8988T (cell line): ENCODE measurements at regions not wholly inside any gene's neighbourhood (a gene's known extent, or its start where the extent isn't known, plus 50 kb on each side); places are given as distances from the start of the nearest gene placed in this dataset.

Source experiments
- DNase-seq: peaks from one replicate; pipeline ENCODE4 v3.0.0; 2011

DNA sequence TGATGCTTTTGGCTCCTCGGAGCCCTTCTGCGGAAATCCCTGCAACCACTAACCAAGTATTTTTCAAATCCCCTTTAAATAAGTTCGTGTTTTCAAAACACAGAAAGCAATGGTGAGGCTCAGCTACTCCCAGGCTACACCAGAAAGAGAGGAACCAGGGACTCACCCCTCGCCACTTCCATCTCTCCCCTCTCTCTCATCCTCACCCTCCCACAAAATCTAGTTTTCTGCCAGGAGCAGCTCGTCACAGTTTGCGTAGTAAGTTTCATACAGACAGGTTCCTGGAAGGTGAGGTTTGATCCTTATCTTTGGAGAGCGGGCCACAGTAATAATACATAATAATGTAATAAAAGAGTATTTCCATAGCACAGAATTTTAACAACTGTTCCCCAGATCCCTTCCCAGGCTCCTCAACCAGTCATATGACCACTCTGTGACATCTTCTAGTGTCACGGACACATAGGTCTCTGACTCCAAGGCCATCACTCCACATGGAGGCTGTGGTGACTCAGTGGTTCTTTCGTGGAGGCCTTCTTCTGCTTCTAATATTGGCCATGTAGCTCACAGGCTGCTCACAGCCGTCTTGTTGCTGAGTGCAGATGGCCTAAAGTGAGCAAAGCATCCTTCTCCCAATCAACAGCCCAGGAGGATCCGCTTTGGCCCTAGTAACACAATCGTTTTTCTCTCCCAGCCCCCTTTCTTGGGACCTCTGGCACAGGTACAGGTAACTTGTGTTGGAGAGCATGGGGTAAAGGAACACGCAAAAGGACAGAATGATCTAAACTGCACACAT is 295.7 kb downstream of the CDC5L start:
- DNase-seq = no peak

DNA sequence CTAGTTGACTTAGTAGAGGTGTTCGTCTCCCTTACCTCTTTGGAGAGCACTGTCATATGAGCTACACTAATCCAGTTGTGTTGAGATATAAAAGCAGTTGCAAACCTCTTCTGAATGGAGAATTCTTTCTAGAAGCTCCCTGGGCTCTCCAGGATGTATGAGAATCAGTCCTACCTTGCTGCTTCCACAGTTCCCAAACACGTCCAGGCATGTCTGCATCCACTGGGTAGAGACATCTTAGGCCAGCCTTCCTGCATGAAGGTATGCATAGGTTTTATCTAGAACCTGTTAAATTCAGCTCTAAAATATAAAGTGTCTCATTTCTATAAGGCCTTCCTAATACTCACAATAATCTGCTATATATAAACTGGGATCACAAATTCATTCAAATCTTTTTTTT is 297.7 kb downstream of the CDC5L start:
- no peak for DNase-seq

DNA sequence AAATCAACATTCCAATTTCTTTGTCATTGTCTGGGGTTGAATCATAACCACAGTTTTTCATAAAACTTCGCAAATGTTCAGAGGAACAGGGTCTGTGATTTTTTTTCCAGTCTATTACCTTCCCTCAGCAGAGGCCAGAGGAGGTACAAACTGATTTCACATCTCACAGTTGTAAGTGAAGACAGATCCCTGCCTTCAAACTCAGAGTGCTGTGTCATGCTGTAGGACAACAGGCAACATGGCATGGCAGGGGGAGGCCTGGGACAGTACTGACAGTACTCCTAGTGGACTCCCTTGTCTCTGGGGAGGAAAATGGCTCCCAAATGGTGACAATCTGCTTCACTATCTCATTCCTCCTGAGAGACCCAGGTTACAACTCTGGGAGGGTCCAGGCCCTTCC is 308.6 kb downstream of the CDC5L start:
- no peak for DNase-seq

DNA sequence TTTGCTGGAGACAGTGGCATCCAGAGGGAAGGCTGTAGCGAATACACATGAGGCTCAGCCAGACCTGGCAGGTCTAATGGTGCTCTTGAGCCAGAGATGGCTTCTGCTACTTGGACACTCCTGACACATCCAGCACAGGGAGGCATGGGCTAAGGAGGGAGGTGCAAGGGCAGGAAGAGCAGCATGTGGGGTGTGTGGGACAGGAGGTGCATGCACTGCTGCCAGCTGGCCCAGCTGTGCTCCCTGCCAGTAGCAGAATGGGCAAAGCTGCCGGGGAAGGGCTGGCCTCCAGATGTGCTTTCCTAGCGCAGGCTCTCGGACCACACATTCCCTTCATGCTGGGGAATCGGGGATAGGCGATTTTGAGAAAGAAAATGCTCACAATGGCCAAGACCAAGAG is 309.2 kb downstream of the CDC5L start:
- DNase-seq = no peak

DNA sequence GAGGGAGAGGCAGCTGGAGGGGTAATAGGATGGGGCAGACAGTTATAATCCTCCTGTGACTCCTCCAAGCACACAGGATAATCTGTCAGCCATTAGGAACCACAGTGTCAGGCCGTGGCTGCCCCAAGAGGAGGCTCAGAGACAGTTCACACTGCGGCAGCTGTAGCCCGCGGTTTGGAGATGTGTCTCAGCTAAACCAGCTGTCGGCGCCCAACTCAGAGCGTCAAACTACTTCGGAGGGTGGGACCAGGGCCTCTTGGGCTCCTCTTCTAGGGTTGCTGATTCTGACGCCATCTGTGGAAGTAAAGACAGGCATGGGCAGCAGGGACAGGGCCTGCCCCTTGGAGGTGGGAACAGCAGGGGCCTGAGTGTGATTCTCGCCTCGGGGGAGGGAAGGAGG is 309.8 kb downstream of the CDC5L start:
- DNase-seq = no peak

DNA sequence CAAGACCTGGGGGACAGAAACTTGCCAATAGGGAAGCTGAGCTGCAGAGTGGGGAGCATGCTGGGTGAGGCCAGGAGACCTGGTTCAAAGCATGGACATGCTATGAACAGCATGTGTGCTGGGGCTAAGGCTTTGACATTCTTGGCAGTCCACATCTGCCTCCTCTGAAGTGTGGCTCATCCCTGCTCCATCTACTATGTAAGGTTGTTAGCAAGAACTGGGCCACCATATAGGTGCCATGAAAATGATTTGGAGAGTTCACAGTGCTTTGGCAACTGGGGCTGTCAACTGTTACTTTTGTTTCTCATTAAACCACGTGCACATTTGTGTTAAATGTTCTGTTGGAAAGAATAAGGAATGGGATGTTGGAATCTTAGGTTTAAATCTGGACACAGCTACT is 311.1 kb downstream of the CDC5L start:
- DNase-seq = no peak

DNA sequence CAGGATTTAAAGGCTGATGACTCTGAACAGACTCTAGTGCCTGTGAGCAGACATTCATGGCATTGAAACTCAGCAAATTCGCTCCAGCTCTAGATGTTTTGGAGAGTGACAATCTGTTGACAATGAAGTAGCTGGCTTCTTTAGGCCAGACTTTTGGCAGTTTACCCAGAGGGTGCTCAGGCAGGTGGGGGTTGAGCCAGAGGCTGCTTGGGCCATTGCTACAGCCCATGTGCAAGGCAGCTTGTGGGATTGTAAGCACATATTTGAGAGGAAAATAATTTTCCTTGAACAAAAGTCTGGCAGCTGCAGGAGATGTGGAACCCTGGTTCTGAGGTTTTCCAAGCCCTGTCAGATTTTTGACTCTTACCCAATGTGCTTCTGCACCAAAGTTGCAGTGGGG is 311.6 kb downstream of the CDC5L start:
- DNase-seq = no peak

DNA sequence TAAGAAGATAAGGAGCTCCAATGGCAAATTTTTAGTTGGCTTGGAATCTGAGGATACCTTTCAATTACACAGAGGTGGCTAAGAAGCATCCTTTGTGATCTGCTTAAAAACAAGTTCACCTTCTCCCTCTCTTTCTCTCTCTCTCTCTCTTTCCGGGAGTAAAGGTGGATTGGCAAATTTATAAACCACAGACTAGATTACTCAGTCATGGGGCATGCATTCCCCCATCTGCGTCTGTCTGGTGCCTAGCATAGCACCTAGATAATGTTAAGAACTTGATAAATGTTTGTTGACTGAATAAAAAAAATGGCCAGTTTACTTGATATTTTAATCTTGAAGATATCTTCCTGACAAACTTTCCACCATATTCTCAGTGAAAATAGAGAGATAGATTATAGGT is 312.3 kb downstream of the CDC5L start:
- no peak for DNase-seq

DNA sequence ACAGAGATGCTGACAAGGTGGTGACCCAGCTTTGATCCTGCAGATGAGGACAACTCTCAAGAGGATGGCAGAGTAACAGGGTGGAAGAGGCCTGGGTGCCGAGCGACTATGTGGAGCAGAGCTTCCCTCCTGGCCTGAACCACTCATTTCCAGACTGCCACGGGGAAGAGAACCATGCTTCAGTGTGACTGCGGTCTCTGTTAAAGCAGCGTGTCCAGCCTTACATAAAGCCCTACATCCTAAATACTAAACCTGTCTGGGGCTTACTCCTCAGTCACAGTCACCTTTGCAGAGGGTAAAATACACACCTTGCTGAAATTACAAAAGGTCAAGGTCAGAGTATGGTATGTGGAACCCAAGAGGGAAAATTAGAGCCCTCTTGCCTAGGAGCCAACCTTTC is 312.9 kb downstream of the CDC5L start:
- no peak for DNase-seq

DNA sequence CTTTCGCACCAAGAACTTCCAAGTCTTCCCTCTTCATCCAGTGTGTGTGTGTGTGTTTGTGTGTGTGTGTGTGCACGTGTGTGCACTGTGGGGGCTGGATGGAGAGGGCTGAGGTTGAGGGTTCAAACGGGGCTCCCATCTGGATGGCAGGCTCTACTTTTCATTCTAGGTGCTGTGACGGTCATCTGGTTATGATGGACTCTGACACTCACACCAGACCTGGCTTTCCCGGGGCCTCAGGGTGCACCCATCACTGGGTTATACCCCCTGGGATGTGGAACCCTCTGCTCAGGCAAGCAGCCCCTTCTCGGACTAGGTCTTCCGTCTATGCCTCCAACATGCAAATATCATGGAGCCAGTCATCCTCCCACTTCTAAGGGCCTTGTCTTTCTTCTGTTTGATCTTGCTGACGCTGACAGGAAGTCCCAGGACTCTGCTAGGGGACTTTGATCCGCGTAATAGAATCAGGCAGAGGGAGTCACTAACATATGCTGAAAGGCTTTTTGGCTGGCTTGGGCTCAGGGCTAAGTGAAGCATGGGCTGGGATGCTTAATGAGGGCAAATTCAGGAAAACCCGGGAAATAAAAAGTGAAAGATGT is 313.6 kb downstream of the CDC5L start:
- DNase-seq = no peak

DNA sequence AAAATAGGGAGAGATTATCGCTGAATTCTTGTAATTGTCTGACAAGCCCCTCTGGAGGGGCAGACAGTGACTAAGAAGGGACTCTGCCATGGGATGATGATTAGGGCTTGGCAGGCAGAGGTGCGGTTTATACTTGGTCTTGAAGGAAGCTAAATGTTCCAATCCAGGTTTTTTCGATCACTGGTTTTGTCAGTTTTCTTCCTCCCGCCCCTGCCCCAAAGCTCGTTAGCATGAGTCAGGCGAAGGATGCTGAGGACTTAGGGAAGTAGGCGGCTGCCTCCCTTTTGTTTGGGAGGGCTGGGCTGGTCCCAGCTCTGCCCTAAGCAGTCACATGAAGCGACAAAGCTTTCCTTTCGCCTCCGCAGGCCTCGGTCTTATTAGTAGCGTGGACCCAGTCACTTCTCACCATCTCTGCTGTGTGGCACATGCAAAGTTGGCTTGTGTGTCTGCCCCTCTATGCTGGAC is 314.2 kb downstream of the CDC5L start:
- DNase-seq = no peak

DNA sequence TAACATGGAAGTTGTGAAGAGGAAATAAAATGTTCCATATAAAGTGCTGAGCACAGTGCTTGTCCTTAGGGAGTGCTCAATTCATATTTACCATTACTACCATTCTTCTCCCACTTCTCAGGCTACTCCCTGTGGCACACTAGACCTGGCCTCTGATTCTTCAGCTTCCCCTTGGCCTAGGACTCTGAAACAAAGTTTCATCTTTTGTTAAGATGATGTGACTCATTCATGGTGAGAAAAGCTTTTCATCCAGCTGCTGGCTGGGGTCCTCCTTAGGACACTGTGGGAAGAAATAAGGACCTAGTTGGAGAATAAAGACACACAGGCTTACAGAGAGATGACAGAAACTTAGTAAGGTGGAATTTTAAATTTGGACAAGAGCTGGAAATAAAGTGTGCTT is 314.8 kb downstream of the CDC5L start:
- DNase-seq = no peak

DNA sequence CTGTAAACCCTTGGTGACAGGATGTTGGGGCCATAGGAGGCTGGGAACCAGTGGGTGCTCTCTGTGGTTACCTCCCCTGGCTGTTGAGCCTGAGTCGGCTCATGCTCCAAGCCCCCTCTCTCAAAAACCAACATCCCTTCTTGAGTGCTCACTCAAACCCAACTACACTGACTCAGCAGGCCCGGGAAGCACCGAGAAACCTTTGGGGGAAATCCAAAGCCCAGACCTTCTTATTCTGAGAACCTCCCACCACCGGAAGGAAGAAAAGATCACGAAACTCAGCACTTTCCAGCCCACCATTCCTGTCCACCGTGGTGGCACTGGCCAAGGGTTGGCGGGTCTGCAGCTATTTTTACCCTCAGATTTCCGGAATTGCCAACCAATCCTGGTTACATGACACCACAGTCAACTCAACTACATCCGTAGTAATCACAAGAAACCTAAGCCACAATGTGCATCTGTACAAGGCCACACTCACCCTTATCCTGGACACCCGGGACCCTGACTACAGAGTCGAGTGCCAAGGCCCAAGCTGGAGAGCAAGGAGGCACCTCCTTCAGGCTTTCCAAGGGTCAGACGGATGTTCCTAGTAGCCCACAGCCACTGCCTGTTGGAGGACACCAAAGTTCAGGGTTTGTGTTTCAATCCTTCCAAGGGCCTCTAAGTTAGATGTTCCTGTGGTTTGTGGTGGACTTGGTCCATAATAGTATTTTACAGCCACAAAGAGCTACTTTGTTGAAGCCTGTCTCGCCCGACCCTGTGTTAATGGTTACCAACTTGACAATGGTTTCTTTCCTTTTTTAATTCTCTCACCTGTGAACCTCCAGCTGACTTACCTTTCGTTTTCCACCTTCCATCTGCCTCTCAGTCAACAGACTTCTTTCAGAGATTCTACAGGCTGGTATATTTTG is 317.0 kb downstream of the CDC5L start:
- DNase-seq = no peak

DNA sequence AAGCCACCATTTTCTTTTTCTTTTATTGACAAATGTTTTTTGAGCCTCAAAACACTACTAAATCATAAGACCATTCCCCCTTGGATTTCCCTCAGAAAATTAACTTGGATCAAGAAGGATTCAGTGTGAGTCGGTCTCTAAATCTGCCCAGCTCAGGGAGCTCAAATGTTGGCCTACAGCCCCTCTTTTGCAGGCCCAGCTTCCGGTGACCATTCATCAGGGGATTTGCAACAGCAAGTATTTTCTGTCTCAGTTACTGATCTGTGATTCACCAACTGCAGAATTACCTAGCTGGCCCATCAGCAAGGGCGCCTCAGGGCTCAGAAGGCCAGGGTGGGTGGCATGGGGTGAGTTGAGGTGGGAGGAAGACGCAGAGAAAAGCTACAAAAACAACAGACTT is 318.1 kb downstream of the CDC5L start:
- no peak for DNase-seq

DNA sequence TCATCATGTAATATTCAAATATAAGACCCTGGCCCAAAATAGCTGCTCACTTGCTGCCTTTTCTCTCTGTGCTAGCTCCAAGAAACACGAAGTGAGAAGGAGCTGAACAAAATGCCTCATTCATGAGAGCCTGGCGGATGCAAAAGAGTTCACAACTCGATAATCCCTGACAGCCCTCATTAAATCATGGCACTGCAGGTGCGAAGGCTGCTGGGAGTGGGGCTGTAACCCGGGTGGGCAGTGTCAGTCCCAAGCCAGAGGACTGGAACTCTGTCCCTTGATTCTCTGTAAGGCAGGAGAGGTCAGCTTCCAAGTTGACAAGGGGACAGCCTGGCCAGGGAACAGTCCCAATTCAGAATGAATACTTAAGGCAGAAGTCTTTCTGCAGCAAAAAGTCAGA is 318.5 kb downstream of the CDC5L start:
- no peak for DNase-seq

DNA sequence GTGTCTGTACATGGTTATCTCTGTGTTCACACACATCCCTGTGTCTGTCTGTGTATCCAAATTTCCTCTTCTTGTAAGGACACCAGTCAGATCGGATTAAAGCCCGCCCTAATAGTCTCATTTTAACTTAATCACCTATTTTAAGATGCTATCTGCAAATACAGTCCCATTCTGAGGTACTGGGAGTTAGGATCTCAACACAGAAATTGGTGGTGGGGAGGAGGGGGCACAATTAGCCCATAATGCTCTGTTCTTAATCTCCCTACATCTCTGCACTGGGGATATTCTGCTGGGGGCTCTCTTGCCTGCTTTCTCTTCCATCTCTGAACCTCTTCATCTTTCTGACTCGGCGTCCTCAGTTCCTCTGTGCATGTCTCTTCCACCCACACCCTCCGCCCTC is 320.7 kb downstream of the CDC5L start:
- no peak for DNase-seq

DNA sequence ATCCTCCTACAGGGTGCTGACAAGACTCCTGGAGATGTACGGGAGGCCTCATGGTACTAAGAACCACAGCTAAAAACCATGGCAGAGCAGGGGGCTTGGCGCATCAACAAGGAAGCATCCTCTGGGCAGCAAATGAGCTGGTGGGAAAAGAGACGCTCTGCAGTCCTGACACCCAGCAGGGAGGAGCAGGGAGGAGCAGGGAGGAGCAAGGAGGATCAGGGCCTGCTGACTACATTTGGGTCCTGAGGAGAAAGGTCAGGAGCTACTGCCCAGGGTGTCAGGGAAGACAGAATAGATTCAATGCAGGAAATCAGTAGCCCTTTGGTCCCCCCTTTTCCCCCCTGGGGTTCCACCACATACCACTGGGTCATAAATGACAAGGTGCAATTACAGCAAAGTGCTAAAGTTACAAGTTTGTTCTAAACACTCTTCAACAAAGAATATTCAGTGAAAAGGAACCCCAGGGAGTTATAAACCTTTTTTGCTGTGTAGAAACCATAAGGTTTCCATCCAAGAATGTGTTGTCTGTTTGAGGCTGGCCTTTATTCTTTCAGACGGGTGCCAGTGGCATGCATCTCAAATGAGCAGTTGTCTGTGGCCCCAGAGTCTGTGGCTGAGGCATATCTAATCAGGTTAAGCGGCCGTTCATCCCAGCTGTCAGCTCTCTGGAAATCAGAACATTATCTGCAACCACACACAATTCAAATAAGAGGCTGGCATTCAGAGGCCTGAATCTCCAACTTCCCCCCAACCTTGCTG is 325.0 kb downstream of the CDC5L start:
- DNase-seq = no peak

DNA sequence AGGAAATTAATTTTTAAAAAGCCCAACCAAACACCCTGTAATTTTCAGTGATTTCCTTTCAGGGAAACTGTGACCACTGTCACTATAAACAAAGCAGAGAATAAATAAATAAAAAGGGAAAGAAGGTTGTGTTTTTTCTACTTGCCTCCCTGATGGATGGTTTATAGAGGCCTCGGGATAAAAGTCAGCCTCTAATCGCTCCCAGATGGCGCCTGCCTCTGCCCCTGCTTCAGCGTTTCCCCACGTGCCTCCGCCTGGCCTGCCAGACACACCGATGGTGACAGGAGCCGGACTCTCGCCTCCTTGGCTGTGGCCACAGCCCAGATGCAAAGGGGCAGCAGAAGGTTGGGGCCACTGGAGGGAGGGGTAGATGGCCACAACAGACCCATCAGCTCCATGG is 327.7 kb downstream of the CDC5L start:
- DNase-seq = no peak

DNA sequence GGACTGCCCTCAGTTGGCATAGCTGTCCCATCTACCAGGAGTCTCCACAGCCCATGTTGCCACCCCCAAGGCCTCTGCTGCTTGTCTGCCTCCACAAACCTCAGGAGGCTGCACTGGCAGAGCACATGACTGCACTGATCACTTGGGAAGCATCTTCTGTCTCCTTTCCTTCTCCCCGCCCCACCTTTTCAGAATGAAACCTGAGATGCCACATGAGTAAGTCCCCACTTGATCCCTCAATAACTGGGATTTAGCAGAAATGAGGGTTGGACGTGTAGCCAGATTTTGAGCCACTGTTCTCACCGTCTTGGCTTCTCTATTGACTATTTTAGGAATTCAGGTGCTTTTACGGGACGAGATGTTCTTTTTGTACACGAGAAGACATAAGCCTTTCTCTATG is 328.4 kb downstream of the CDC5L start:
- DNase-seq = no peak

DNA sequence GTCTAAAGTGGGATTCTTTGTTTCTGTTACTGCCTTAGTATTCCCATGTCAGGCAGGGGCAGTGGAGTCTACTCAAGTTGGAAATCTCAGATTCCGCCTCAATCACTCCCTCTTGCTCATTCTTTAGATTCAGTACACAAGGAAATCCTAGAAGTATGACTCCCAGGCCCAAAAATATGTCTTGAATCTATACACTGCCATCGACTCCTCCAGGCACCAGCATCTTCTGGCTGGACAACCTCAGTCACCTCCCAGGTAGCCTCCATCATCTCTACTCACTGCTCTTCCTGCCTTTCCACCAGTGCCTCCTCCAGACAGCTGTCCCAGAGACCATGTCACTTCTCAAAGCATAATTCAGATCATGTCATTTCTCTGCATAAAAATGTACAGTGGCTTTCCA is 329.9 kb downstream of the CDC5L start:
- DNase-seq = no peak

DNA sequence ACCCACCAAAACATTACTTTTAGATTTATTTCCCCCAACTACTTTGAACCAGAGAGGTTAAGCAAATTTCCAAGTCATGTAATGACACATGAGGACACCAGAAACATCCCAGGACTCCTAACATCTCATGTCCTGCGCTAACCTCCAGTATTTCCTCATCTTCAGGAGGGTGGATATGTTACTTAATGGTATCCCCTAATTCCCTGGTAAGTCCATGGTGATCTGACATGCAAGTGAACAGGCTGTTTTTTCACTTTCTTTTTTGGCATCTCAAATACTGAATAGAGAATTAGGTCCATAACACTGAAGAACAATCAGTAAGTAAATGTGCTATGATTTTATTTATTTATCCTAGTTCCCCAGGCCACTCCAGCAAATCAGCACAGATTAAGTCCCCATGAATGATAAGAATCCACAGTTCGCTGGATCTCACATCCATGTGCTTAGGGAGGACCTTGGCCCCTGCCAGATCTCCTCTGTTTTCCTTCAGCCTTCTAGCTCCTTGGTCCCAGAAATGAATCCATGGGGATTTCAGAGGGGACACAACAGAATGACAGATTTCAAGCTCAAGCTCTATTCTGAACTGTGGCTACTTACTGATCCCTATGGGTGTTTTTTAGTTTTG is 334.6 kb downstream of the CDC5L start:
- DNase-seq = no peak

DNA sequence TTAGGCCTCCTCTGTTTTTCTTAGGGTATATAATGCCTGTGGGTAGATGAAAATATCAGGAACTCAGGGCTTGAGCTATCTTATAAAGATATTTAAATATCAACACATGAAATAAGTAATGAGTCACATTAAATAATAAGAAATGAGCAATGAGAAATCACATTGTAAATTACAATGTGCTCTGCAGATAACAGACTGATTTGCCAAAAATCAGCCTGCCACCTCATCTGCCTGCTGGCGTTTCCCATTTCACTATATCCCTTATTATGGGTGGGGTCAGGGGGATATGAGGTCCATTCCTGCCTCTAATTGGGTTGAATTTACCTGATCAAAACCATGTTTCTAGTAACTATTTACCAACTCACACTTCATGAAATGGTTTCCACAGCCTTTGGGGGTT is 335.2 kb downstream of the CDC5L start:
- DNase-seq = no peak
